ENCODE measurements at regions not wholly inside any gene's neighbourhood (a gene's known extent, or its start where the extent isn't known, plus 50 kb on each side); places are given as distances from the start of the nearest gene placed in this dataset.

- Histone ChIP-seq H3K27me3 (no peaks in the 10 kb centered on the region), H3K9me3 (peaks cover 0 to 5% (median 0%) of the 10 kb centered on the region in 12 donors)
Measured at GRCh38 chr18:51339856-51340255, 142.4 kb upstream of the MEX3C start.

GRCh38 chr18:51340332-51340731 is 142.9 kb upstream of the MEX3C start:
- Histone ChIP-seq H3K4me1 (no peaks in the 10 kb centered on the region), H3K27ac (no peak overlapping the region), H3K9me3 (peaks cover 0 to 10% (median 0%) of the 10 kb centered on the region in 12 donors), H3K4me3 (no peak overlapping the region), H3K27me3 (no peaks in the 10 kb centered on the region), H3K36me3 (no peaks in the 10 kb centered on the region)
- no peak for DNase-seq
- 83 to 93% (median 90%) methylated on average over 1 of the region's 1 CpG for WGBS, 4 donors
- no peak for ATAC-seq
- intact Hi-C loops (cut with DNase I), result no loop called here
- TF ChIP-seq CTCF (IDR thresholded peaks at IDR 0.05), result no peak
- no peak for TF ChIP-seq POLR2A (IDR thresholded peaks at IDR 0.05)

More at GRCh38 chr18:51339856-51340255, 142.4 kb upstream of the MEX3C start:
- WGBS, 4 donors, result 89 to 97% (median 92%) methylated on average over 2 of the region's 2 CpGs
- Histone ChIP-seq H3K36me3 (no peaks in the 10 kb centered on the region), H3K27ac (no peak overlapping the region), H3K4me1 (no peaks in the 10 kb centered on the region), H3K4me3 (no peak overlapping the region)
- no peak for ATAC-seq
- no peak for DNase-seq
- TF ChIP-seq POLR2A (IDR thresholded peaks at IDR 0.05) (no peak), CTCF (IDR thresholded peaks at IDR 0.05) (no peak)
- intact Hi-C loops (cut with DNase I), result no loop called here

- Histone ChIP-seq H3K27me3 (peaks cover 0 to 5% (median 0%) of the 10 kb centered on the region in 9 donors), H3K4me3 (no peak overlapping the region), H3K27ac (no peak overlapping the region), H3K9me3 (peaks cover 0 to 10% (median 0%) of the 10 kb centered on the region in 12 donors), H3K4me1 (no peaks in the 10 kb centered on the region), H3K36me3 (no peaks in the 10 kb centered on the region)
- TF ChIP-seq CTCF (IDR thresholded peaks at IDR 0.05), result no peak
- TF ChIP-seq POLR2A (IDR thresholded peaks at IDR 0.05), result no peak
- DNase-seq (no peak), ATAC-seq (no peak)
- intact Hi-C loops (cut with DNase I), result no loop called here
Measured at GRCh38 chr18:51342815-51343214, 145.3 kb upstream of the MEX3C start.

- intact Hi-C loops (cut with DNase I), result no loop called here
- no peaks in the 10 kb centered on the region for H3K4me1 ChIP-seq
- no peak for DNase-seq
- peaks cover 0 to 9% (median 0%) of the 10 kb centered on the region in 9 donors for H3K27me3 ChIP-seq
- H3K9me3 ChIP-seq, result peaks cover 0 to 10% (median 0%) of the 10 kb centered on the region in 12 donors
- no peak for TF ChIP-seq POLR2A (IDR thresholded peaks at IDR 0.05)
- TF ChIP-seq CTCF (IDR thresholded peaks at IDR 0.05), result no peak
- H3K27ac ChIP-seq, result no peak overlapping the region
- H3K36me3 ChIP-seq, result no peaks in the 10 kb centered on the region
- H3K4me3 ChIP-seq, result no peak overlapping the region
- 73 to 88% (median 79%) methylated on average over 5 of the region's 5 CpGs for WGBS, 4 donors
- ATAC-seq, result no peak
Measured at GRCh38 chr18:51345848-51346391, 148.4 kb upstream of the MEX3C start.

Measured in heart left ventricle (tissue), 16 donors.